NOMO-1 treated with dmso at 0.1 percent for 144 hours (cell line): ENCODE measurements at regions not wholly inside any gene's neighbourhood (a gene's known extent, or its start where the extent isn't known, plus 50 kb on each side); places are given as distances from the start of the nearest gene placed in this dataset.

Experiments used
- DNase-seq: peaks from one replicate; lab custom pipeline; 2025; ENCODE audit not compliant: unreplicated experiment; lab: John Stamatoyannopoulos, UW

DNA sequence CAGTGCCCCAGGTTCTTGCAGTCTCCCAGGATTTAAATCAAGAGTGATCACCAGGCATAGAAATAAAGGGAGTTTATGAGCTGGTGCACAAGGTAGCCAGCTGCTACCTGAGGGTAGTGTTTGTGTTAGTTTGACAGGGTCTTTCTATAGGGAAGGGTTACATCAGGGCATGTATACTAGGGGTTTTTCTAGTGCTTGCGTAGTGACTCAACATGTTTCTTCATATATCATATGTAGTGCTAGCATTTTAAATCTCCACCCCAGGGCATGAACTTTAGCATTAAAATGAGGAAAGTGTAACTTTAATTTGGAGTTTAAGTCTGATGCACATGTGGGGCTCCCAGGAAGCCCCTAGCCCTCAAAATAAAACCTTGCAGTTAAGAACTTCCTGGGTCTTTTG lies 86.5 kb upstream of the TNR start:
- DNase-seq: no peak

DNA sequence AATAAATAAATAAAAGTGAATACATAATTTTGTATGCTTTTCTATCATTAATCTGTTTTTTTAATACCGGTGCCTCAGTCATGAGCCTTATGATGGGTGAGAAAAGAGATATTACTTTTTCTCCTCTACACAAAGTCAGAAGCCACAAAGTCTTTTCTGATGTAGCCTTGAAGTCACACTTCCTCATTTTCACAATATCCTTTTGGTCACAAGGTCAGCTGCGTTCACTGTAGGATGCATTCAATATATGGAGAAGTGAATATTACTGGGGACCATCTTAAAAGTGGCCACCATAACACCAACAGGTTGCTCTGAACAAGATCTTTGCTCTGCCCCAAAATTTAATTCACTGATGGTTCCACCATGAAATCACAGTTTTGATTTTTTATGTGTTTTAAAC lies 83.3 kb upstream of the TNR start:
- peak; percentile 34 for DNase-seq

DNA sequence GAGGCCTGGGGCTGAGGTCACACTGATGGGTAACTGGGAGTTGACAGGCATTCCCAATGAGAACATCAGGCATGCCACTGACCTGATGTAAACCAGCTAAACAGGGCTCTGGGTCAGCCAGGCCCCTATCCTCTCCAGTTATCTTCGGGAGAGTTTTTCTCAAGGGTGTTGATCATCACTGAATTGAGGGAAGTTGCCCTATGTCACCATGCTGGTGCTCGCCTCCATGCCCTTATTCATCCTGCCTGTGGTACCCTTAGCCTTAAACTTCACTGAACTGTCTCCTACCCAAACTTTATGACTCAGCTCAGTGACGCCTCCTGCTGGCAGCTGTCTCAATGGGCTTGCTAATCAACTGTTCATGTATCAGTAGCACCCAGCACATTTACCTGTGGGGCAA lies 80.7 kb upstream of the TNR start:
- DNase-seq: no peak

DNA sequence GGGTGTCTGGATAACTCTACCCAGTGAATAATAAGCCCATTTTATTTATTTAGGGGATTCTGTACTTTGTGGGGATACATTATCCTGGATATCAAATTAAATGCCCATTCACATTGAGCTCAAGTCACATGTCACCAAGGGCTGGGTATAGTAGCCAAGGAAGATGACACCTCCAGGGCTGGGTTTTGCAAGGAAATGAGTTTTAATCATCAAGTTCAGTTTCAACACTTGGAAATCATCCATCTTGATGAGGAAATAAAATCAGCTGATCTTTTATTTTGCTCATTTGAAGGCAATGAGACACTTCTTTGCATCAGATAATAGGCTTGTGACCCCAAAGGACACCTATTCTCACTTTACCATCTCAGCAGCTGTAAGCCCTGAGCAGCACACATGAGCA lies 80.0 kb upstream of the TNR start:
- no peak for DNase-seq

DNA sequence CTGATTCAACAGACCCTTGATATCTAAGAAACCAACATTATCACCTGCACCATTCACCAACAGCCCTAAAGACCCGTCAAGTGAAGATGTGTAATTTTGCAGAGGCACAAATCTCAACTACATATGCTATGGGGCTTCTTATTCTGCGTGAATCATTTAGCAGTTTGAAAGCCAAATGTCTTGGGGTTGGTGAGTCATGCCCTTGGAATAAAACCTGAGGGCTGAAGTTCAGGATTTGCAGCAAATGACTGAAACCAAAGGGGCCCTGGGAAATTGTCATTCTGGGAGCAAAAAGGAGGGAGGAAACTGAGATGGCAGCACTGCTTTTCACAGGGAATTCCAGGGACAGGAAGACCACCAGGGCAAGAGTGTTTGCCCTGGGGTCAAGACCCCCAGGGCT lies 79.2 kb upstream of the TNR start:
- DNase-seq: no peak

DNA sequence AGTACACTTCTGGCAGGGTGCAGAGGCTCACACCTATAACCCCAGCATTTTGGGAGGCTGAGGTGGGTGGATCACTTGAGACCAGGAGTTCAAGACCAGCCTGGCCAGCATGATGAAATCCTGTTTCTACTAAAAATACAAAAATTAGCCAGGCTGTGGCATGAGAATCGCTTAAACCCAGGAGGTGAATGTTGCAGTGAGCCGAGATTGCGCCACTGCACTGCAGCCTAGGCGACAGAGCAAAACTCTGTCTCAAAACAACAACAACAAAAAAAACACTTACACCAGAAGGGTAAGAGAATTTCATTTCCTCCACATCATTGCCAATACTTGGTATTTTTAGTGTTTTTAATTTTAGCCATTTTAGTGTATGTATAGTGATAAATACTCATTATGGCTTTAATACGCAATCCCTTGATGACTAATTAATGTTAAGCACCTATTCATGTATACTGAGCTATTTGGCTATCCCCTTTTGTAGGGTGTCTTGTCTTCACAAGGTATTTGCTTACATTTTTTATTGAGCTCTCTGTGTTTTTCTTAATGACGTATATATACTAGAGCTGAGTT lies 77.1 kb upstream of the TNR start:
- no peak for DNase-seq

DNA sequence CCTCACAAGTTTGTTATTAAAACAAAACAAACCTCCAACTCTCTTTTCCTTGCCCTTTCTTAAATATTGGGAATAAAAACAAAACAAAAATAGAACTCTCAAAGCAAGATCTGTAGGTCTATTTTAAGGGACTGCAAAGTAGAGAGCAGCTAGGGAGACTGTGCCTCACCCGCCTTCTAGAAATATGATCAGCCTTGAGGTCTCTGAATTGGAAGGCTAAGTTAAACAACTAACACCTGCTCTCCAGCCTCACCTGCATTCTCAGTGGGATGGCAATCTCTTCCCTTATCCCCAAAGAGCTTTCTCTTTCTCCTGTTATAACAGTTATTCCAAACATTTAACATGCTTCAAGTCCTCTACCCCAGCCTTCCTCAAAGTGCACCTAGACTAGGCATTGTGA lies 75.5 kb upstream of the TNR start:
- no peak for DNase-seq

DNA sequence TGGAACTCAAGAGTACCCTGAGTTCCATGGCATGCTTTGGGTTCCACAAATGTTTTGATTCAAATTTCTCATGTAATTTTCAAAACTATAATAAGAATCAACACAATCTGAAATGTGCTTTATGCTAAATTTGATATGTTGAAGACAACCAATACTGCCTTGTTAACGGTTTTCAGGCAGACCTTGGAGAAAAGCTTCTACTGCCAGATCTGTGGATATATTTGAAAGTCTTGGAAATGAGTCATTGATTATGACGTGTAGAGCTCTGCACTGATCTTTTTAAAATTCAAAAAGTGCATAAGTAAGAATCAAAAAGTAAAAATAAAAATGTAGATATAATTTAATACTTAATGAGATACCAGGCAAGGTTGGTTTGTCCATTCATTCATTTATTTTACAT lies 74.0 kb upstream of the TNR start:
- no peak for DNase-seq

DNA sequence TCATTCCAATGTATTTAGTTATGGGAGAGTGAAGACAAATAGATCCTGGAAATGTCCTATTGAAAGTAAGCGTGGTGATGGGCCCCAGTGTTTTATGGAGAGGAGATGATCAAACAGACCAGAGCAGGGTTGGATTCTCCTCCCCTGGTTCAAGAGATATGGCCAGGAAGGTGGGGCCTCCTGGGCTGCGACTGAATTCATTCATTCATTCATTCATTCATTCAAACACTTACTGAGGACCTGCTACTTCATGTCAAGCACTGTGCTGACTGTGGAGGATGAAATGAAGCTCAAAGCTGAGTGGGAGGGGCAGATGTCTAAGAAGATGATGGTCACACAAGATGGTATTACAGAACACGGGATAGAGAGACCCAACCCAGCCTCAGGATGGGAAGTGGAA lies 71.5 kb upstream of the TNR start:
- no peak for DNase-seq

DNA sequence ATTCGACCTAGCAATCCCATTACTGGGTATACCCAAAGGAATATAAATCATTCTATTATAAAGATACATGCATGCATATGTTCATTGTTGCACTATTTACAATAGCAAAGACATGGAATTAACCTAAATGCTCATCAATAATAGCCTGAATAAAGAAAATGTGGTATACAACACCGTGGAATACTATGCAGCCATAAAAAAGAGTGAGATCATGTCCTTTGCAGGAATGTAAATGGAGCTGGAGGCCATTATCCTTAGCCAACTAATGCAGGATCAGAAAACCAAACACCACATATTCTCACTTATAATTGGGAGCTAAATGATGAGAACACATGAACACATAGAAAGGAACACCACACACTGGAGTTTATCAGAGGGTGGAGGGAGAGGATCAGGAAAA lies 69.5 kb upstream of the TNR start:
- no peak for DNase-seq

DNA sequence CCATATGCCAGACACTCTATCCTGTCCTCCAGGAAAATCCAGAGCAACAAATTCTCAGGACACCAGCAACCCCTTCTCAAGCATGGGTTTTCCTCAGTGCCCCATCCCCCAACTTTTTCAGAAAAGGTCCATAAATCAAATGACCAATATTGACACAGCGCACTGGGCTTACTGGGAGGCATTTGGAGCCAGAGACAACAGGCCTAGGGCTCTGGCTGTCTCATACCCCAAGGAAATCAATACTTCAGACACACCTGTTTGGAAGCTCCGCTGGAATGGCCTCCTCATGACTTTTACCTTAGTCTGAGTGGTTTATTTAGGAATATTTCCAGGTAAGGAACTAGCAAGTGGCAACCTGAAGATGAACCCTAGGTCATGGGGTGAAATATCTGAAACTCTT lies 66.9 kb upstream of the TNR start:
- no peak for DNase-seq

DNA sequence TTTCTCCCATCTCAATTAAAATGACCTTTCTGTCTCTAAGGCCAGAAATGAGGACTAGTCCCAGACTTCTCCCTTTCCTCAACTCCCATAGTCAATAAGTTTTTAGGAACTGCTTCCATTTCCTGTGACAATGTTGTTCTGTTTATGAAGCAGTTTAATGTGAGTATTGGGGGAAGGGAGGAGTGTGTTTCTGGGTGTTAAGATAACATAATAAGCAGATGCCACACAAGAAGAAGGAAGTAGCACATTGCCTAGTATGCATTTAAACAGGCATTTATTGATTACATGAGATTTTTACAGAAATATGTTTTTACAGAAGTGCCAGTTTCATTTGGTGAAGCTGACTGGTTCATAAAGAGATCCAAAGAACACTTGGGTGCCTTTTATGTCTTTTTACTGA lies 65.6 kb upstream of the TNR start:
- no peak for DNase-seq

DNA sequence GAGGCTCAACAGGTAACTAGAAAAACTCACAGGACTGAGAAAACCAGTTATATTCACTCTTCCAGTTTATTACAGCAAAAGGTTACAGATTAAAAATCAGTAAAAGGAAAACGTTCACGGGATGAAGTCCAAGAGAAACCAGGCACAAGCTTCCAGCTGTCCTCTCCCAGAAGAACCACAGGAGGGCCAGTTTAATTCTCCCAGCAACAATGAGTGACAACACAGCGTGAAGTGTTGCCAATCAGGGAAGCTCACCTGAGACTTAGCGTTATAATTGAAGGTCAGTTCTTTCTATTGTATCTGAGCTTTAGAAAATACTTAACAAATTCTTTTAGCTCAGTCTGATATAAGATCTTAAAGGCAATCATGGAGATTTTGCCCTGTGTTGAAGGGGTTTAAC lies 65.2 kb upstream of the TNR start:
- DNase-seq: no peak

DNA sequence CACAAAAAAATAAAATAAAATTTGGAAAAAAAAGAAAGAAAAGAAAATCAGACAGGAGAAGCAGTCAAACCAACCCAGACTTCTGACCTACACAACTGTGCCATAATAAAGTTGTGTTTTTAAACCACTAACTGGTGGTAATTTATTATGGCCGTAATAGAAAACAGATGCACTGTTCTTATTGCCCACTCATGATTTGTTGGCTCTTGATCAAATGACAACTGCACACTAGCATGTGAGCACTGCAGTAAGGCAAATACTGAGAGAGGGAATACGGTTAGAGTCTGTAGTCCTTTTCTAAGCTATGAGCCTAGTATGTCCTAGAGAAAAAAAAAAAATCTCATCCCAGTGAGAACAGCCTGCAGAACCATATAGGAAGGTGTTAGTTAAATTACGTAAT lies 61.2 kb upstream of the TNR start:
- no peak for DNase-seq

DNA sequence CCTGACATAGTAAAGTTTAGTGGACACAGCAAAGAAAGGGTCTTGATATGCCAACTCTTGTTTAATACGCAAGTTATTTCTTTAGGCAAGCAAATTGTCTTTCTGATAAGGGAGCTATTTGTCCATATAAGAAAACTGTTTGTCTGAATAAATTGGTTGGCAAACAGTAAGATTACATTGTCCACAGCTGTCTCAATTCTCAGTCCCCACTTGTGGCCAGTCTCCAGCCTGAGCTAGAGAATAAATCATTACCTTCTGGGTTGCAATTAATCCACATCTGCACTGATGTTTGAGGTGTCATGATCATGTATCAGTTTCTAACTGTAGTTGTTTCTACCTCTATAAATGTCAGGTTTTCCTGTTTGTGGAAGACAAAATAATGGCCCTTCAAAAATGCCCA lies 60.0 kb upstream of the TNR start:
- DNase-seq: no peak

DNA sequence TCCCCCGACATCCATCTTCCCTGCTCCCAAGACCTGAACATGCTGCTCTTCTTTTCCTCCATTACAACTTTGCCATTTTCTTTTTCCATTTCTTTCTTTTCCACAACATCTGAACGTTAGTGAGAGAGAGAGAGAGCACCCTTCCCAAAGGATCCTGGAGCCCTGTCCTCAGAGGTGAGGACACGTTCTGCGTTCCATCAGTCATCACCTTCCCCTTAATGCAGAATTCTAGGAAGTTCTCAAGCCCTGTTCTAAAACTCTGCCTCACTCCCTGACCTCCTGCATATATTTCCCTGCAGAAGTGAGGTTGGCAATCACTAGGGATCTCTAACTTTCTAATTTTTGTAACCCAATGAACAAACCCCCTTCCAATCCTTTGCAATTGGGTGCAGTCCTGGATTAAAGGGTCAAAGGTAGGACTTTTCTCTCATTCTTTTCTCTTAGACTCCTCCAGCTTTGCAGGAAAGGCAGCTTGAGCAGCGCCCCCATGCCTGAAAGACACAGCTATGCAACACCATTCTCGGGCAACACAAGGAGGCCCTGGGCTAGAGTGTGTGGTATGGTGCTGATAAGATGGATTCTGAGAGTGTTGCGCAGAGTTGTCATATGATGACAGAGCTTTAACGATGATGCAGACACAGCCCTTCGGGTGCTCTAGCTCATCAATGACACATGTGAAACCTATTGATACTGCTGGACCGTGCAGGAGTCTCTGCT lies 59.2 kb upstream of the TNR start:
- DNase-seq: no peak

DNA sequence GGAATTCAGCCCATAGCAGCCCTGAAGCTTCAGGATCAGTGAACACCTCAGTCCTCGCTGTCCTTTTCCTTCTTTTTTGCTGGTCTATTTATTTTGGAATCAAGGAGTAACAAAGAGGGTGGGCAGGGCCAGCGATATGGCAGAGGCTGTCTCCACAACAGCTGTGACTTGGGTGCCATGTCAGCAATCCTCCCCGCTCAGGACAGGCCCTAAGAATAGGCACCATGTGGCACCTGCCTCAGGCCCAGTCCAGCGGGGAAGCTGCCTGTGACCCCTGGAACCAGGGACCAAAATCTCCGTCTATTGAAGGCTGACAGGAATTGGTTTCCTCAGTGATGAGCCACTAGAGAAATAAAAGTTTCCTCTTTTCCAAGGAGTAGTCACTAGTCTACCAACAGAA lies 58.6 kb upstream of the TNR start:
- DNase-seq: no peak

DNA sequence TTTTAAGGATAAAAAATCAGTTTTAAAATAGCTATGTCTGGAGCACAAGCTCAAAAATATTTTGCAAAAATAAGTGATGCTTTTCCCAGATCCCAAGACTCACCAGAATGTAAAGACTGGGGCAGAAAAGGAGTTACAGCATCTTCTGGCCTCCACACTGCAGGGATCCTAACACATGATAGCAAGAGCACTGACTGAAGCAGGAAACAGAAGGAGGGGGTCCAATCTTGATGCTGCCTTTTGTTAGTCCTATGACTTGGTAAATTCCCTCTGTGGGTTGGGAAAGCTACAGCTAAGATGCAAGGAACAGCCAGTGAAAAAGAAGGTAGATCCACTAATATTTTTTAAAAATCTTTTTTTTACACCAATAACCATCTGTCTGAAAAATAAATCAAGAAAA lies 54.2 kb upstream of the TNR start:
- no peak for DNase-seq

DNA sequence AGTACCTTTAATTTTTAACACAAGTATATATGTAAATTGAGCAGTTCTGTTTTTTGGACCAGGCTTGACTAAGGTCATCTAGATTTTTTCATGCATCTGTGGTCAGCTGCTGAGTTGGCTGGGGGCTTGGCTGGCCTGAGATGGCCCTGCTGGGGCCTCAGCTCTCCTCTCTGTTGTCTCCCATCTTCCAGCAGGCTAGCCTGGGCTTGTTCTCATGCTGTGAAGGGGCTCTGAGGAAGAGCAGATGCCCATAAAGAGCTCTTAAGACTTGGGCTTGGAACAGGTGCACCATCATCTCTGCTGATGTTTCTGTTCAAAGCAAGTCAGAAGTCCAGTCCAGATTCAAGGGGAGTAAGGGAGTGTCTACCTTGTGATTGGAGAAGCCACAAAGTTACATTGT lies 51.2 kb upstream of the TNR start:
- DNase-seq: no peak

DNA sequence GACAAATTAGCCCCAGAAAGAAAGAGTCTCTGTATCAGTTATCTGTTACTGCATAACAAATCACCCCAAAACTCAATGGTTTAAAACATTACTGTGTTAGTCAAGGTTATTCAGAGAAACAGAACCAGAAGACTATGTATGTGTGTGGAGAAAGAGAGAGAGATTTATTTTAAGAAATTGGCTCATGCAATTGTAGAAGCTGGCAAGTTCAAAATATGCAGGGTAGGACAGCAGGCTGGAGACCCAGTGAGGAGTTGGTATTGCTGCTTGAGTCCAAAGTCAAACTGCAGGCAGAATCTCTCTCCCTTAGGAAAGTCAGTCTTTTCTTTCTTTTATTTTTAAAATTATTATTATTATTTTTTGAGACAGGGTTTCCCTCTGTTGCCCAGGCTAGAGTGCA lies 50.2 kb upstream of the TNR start:
- DNase-seq: no peak
